BLaER1 (cell line): ENCODE measurements at regions not wholly inside any gene's neighbourhood (a gene's known extent, or its start where the extent isn't known, plus 50 kb on each side); places are given as distances from the start of the nearest gene placed in this dataset.
"Not testable (repeated sequence)": the region's sequence is repeated elsewhere in the genome, so short reads cannot be mapped to it uniquely, and the experiment has no call there.

Experiments used
- H3K27ac ChIP-seq: shearing (Covaris generic); formaldehyde crosslinking; 2 replicates; pipeline ENCODE4 v1.8.1; 2022
- H3K27me3 ChIP-seq: shearing (Covaris generic); formaldehyde crosslinking; 2 replicates; pipeline ENCODE4 v1.8.1; 2022
- H3K36me3 ChIP-seq: shearing (Covaris generic); formaldehyde crosslinking; 2 replicates; pipeline ENCODE4 v1.8.1; 2022
- H3K4me1 ChIP-seq: shearing (Covaris generic); formaldehyde crosslinking; 2 replicates; pipeline ENCODE4 v1.8.1; 2022
- H3K4me2 ChIP-seq: shearing (Covaris generic); formaldehyde crosslinking; 2 replicates; pipeline ENCODE4 v1.8.1; 2022
- H3K4me3 ChIP-seq: shearing (Covaris generic); formaldehyde crosslinking; 2 replicates; pipeline ENCODE4 v1.8.1; 2022
- H3K9ac ChIP-seq: shearing (Covaris generic); formaldehyde crosslinking; 2 replicates; pipeline ENCODE4 v1.8.1; 2022
- H3K9me3 ChIP-seq: shearing (Covaris generic); formaldehyde crosslinking; 2 replicates; pipeline ENCODE4 v1.8.1; 2022
- H4K20me1 ChIP-seq: shearing (Covaris generic); formaldehyde crosslinking; 2 replicates; pipeline ENCODE4 v1.8.1; 2022
- Cebpa-rat ChIP-seq: shearing (Covaris generic); IDR thresholded peaks from 2 replicates; pipeline ENCODE4 v1.8.1; 2022

DNA sequence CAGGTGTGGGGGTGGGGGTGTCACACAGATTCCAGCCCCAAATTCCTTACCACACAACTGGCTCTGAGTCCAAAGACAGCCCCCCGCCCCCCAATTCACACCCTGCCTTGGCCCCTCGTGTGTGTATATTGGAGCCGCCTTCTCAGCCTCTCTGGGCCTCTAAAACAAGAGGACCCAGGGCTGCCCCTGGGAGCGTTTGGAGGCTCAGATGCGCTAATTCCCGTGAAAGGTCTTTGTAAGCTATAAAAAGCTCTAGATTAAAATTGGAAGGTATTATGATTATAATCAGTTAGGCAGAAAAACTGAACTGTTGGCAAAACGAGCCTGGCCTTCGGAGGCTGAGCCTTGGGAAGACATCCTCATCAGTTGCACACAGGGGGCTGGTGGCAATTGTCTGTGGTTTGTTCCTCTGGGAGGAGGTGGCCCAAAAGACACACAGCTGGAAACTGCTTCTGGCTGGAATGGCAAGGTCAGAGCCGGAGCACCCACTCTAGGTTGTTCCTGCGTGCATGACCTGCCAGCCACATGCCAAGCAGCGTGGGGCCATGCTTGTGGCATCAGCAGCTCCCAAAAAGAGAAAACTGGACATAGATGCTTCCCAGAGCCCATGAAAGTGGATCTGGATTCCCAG is 118.5 kb downstream of the PHETA1 start:
- Histone ChIP-seq H3K4me1 (no peaks in the 10 kb centered on the region), H4K20me1 (no peaks in the 10 kb centered on the region), H3K4me3 (no peak overlapping the region), H3K27ac (no peak overlapping the region), H3K4me2 (no peak overlapping the region), H3K9ac (no peak overlapping the region), H3K36me3 (no peaks in the 10 kb centered on the region), H3K9me3 (no peaks in the 10 kb centered on the region), H3K27me3 (no peaks in the 10 kb centered on the region)
- TF ChIP-seq Cebpa-rat, result no peak

DNA sequence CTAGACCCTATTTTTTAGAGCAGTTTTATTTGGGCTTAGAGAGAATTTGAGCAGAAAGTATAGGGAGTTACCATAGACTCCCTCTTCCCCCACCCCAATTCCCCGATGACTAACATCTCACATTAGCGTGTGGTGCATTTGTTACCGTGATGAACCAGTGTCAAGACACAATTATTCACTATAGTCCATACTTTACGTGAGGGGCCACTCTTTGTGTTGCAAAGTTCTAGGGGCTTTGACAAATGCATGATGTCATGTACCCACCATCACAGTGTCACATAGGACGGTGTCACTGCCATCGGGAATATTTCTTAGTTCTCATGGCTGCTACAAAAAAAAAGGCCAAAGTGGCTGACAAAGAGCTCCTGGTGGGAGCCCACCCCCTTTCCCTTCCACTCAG is 119.1 kb downstream of the PHETA1 start:
- Histone ChIP-seq H3K4me1 (no peaks in the 10 kb centered on the region), H3K27ac (no peak overlapping the region), H3K4me2 (no peak overlapping the region), H3K27me3 (no peaks in the 10 kb centered on the region), H3K9me3 (no peaks in the 10 kb centered on the region; the same call in 1 of the 2 replicates), H3K36me3 (no peaks in the 10 kb centered on the region), H3K9ac (no peak overlapping the region), H3K4me3 (no peak overlapping the region), H4K20me1 (no peaks in the 10 kb centered on the region)
- TF ChIP-seq Cebpa-rat, result no peak

DNA sequence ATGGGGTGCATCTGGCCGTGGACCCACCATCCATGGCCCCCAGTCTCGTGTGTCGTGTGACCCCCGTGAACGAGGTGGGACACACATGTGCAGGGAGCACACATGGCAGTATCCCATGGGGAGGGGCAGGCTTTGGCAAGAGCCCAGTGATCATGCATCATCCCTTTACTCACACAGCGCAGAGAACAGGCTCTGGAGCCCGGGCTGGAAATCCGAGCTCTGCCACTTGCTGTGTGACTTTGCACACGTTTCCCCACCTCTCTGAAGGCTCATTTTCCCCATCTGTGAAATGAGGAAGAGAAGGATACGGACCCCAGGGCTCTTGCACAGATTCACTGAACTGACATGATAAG is 119.9 kb downstream of the PHETA1 start:
- no peak for TF ChIP-seq Cebpa-rat
- no peaks in the 10 kb centered on the region for H4K20me1 ChIP-seq
- H3K4me3 ChIP-seq, result no peak overlapping the region
- H3K4me1 ChIP-seq, result no peaks in the 10 kb centered on the region
- H3K36me3 ChIP-seq, result no peaks in the 10 kb centered on the region
- no peak overlapping the region for H3K9ac ChIP-seq
- H3K9me3 ChIP-seq, result peaks cover 7% of the 10 kb centered on the region; the same call in 1 of the 2 replicates
- H3K27me3 ChIP-seq, result no peaks in the 10 kb centered on the region
- no peak overlapping the region for H3K27ac ChIP-seq
- H3K4me2 ChIP-seq, result no peak overlapping the region

DNA sequence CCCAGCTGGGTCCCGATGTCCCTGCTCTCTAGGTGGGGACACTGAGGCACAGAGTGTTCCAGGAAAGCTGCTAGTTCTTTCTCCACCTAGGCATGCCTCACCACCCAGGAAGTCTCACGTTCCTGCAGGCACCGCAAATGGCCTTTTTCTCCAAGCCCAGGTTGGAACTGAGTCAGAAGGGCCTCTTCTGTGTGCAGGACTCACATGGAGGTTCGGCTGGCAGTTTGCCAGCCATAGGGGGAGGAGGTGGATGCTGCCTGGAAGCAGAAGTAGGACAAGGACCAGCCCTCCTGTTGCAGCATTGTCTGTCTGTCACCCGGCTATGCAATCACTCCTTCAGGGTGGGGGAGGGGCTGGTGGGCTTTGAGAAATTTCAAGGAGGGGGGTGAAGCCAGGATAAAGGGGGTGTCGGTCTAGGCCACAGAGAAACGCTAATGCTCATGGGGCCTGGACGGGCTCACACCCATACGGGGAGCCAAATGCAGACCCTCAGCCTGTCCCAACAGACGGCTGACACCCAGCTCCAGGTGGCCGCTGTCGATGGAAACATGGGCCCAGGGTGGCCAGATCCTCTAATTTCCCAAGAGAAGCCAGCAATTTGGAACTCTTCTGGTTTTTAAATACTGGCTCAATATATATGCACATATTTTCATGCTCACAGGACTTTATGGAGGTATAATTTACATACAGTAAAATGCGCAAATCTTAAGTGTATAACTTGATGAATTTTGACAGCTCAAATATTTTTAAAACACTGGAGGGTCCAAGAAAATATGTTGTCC is 120.5 kb downstream of the PHETA1 start:
- no peak overlapping the region for H3K4me3 ChIP-seq
- H3K4me1 ChIP-seq, result no peaks in the 10 kb centered on the region
- H3K4me2 ChIP-seq, result no peak overlapping the region
- H3K9ac ChIP-seq, result no peak overlapping the region
- no peaks in the 10 kb centered on the region for H3K36me3 ChIP-seq
- no peak overlapping the region for H3K27ac ChIP-seq
- peaks cover 7% of the 10 kb centered on the region; the same call in 1 of the 2 replicates for H3K9me3 ChIP-seq
- TF ChIP-seq Cebpa-rat, result no peak
- H4K20me1 ChIP-seq, result no peaks in the 10 kb centered on the region
- H3K27me3 ChIP-seq, result no peaks in the 10 kb centered on the region

DNA sequence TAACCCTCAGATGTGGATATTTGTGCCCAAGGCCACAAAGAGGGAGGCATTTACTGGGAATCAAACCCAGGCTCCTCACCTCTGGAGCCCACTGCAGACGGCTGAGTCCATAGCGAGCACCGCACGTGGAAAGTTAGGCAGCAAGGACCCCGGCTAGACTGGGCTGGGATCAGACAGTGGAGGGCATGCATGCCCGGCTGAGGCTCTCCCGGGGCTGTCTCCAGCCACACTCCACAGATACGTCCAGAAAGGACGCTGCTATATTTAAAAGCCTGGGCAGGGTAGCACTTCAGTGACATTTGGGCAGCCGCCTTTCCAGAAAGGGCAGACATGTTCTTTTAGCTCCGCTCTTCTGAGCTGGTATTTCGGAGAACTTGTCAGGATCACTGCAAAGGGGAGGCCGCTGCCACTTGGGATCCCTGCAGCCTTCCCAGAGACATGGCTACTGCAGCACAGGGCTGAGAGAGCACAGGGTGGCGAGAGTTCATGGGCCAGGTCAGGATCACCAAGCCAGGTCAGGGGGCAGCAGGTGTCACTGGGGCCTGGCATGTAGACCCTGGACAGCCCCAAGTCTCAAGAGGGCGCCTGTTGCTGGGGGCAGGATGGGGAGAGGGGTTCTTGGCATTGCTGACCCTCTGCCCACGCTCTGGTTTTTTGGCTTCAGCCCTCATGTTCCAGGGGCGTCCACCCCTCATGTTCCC is 121.7 kb downstream of the PHETA1 start:
- no peak overlapping the region for H3K4me2 ChIP-seq
- no peak overlapping the region for H3K27ac ChIP-seq
- no peak overlapping the region for H3K4me3 ChIP-seq
- no peaks in the 10 kb centered on the region for H3K36me3 ChIP-seq
- H3K9me3 ChIP-seq, result peaks cover 7% of the 10 kb centered on the region; the same call in 1 of the 2 replicates
- H3K27me3 ChIP-seq, result no peaks in the 10 kb centered on the region
- no peak overlapping the region for H3K9ac ChIP-seq
- no peaks in the 10 kb centered on the region for H4K20me1 ChIP-seq
- no peak for TF ChIP-seq Cebpa-rat
- H3K4me1 ChIP-seq, result peaks cover 2% of the 10 kb centered on the region; the same call in 1 of the 2 replicates

DNA sequence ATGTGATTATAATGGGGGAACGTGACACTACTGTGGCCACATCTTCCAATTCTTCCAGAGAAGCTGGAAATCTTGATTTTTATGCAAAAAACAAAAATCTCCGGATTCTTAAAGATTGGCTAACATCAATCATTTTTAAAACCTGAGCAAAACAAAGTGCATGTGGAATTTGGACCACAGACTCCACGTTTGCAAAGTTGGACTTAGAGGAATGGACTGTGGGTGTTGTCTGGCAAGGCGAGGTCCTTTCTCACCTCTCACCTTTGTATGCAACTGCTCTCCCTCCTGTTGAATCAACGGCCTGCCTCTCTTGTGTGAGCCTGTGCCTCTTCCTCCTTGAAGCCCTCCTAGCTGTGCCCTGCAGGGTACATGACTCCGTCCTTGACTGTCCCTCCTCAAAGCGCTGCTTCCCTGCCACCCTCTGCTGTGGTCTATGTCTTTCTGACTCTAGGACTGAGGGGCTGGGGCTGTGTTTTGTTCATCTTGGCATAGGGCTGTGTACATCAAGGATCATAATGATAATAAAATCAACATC is 122.4 kb downstream of the PHETA1 start:
- Histone ChIP-seq H3K4me2 (no peak overlapping the region), H3K27me3 (no peaks in the 10 kb centered on the region), H3K9me3 (peaks cover 7% of the 10 kb centered on the region; the same call in 1 of the 2 replicates), H3K4me1 (peaks cover 6% of the 10 kb centered on the region), H4K20me1 (no peaks in the 10 kb centered on the region), H3K9ac (no peak overlapping the region), H3K4me3 (no peak overlapping the region), H3K36me3 (no peaks in the 10 kb centered on the region), H3K27ac (no peak overlapping the region)
- no peak for TF ChIP-seq Cebpa-rat

DNA sequence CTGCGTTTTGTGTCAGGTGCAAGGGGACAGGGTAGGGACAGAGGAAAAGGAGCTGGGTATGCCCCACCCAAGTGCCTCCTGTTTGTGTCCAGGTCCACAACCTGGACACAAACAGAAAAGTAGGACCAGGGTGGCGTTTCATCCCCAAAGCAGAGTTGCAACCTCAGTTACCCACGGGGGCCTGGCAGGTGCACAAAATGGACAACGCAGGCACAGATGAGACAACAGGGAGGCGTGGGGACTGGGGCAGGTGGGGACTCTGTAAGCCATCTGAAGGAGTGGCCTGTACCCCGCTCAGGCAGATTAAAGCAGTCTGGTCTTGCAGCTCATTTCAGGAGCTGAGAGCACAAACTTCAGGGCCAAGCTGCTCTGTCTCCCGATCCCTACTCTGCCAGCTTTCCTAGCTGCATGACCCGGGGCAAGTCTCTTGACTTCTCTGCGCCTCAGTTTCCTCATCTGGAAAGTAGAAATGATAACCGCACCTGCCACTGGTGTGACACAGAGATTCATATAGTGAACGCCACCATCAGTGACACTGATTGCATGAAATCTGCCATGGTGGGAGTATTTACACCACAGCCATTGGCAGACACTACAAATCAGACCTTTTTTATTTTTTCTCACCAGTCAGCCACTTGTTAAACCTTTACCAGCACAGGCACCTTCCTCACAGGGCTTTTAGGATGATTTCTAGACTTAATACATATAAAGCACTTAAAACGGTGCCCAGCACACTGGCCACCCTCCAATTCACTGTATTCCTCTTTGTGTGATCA is 123.0 kb downstream of the PHETA1 start:
- peaks cover 7% of the 10 kb centered on the region; the same call in 1 of the 2 replicates for H3K9me3 ChIP-seq
- no peaks in the 10 kb centered on the region for H4K20me1 ChIP-seq
- H3K27ac ChIP-seq, result no peak overlapping the region
- no peak overlapping the region for H3K4me3 ChIP-seq
- H3K4me2 ChIP-seq, result no peak overlapping the region
- H3K4me1 ChIP-seq, result peaks cover 12% of the 10 kb centered on the region
- H3K27me3 ChIP-seq, result no peaks in the 10 kb centered on the region
- no peak for TF ChIP-seq Cebpa-rat
- no peak overlapping the region for H3K9ac ChIP-seq
- no peaks in the 10 kb centered on the region for H3K36me3 ChIP-seq

DNA sequence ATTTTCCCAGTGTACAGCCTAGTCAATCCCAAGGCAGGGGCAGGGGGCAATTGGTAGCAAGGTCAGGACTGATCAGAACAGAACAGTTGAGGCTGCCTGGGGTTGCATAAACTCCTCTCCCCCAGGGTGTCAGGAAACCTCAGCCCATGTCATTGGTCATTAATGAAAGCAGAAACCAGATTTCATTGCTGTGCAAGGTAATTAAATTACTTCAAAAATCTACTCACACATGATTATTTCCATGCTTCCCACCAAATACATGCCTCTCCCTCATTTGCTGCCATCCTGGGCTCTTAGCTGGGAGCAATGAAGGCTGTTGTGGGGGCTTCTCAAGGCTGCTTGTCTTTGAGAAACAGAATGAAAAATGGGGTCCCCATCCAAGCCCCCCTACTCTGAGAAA is 124.2 kb downstream of the PHETA1 start:
- Histone ChIP-seq H3K4me2 (no peak overlapping the region), H3K27me3 (no peaks in the 10 kb centered on the region), H3K9ac (no peak overlapping the region), H3K4me3 (no peak overlapping the region), H4K20me1 (no peaks in the 10 kb centered on the region), H3K27ac (no peak overlapping the region), H3K36me3 (no peaks in the 10 kb centered on the region), H3K4me1 (peaks cover 18% of the 10 kb centered on the region), H3K9me3 (peaks cover 7% of the 10 kb centered on the region; the same call in 1 of the 2 replicates)
- no peak for TF ChIP-seq Cebpa-rat

DNA sequence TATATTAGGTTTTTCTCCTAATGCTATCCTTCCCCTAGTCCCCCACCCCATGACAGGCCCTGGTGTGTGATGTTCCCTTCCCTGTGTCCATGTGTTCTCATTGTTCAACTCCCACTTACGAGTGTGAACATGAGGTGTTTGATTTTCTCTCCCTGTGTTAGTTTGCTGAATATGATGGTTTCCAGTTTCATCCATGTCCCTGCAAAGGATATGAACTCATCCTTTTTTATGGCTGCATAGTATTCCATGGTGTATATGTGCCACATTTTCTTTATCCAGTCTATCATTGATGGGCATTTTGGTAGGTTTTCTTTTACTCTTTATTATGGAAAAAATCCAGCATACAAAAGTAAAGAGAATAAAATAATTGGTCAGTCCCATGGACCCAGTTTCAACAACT is 126.1 kb downstream of the PHETA1 start:
- not testable (repeated sequence) for H3K27ac ChIP-seq, H3K9me3 ChIP-seq, H3K4me2 ChIP-seq, H3K4me3 ChIP-seq, H3K36me3 ChIP-seq, H3K27me3 ChIP-seq, H4K20me1 ChIP-seq, H3K9ac ChIP-seq
- H3K4me1 ChIP-seq, result peaks cover 18% of the 10 kb centered on the region
